ACHN (cell line): ENCODE measurements at regions not wholly inside any gene's neighbourhood (a gene's known extent, or its start where the extent isn't known, plus 50 kb on each side); places are given as distances from the start of the nearest gene placed in this dataset.
"Not testable (repeated sequence)": the region's sequence is repeated elsewhere in the genome, so short reads cannot be mapped to it uniquely, and the experiment has no call there.

ENCODE experiments used
- DNase-seq: peaks from one replicate; pipeline ENCODE4 v3.0.0-alpha.2; 2015
- in situ Hi-C: cut with HindIII; loops from 2 replicates; pipeline ENCODE4 v1.10.0; 2017; ENCODE audit warnings: low sequenced_read_pairs, low pct_ligation_motif_present, low pct_unique_long_range_greater_than_20kb

DNA sequence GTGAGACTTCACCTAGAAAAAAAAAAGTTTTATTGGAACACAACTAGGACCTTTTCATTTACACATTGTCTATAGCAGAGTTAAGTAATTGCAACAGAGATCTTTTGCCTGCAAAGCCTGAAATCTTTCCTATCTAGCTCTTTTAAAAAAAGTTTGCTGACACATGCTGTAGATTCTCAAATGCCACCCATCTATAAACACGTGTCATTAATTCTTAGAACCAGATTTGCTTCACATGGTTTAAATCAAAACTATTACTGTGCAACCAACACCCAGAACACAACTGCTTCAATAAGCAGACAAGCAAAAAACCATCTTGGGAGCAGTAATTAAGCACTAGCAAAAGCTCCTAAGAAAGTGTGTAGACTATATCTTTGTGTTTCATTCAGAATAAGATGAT, 55.0 kb downstream of the OXSM start:
- in situ Hi-C loops, result no loop called here
- DNase-seq, result no peak

DNA sequence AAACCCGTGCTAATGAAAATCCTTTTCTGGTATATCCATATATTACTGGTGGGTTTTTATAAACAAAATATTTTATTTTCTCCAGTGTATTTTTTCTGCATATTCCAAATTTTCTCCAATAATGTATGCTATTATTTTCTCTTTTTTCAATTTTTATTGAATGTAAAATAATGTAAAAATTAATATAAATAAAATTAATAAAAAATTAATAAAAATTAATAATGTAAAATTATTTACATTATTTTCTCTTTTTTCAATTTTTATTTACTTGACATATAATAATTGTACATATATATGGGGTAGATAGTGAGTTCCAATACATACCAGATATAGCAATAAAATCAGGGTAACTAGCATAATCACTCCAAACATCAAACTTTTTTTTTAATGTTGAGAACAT, 56.4 kb downstream of the OXSM start:
- no peak for DNase-seq
- in situ Hi-C loops, result no loop called here

DNA sequence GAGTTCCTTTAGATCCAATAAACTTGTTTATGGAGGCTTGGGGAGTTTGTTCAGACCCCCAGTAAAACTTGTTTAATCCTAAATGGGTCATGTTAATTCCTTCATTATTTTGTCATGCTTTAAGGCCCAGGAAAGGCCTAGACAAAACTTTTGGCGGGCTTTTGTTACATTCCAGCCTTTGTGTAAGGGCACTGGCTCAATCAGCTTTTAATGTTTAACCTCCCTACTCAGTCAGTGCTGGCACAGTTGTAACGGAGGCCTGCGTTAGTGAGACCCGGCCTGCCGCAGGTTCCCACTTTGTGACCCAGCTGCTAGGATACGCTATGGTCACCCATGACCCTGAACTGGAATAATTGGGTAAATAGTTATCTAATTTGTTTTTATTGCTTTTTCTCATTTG, 59.2 kb downstream of the OXSM start:
- in situ Hi-C loops, result no loop called here
- DNase-seq, result peak; percentile 49

DNA sequence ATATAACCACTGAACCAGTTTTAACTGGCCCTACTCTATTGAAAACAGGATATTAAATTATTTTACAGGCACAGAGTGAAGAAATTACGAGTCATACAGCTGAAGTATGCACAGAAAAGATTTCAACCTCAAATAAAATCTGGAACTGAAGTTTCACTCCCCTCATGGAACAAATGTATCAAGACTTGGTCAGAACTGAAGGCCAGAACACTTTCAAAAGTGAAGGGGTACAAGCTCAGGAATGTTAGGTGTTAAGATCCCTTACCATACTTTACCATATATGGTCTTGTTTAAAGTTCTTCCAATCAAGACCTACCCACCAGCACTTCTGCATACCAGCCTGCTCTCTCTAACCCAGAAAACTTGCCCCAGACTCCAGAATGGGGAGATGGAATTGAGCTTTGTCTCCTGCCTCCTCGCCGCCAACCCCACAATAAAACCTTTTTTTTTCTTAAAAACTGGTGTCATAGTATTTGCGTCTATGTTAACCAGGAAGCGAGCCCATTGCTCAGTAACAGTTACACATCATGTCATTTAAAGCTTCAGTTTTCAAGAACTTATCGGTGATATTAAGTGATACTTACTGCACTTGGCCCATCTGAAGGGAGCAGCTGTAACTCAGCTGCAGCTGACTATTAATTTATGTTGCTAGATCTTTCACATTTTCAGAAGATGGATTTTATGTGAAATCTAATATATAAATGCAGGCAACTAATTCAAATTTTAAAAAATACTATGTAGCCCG, 59.9 kb downstream of the OXSM start:
- peak; percentile 1 for DNase-seq
- in situ Hi-C loops, result no loop called here

DNA sequence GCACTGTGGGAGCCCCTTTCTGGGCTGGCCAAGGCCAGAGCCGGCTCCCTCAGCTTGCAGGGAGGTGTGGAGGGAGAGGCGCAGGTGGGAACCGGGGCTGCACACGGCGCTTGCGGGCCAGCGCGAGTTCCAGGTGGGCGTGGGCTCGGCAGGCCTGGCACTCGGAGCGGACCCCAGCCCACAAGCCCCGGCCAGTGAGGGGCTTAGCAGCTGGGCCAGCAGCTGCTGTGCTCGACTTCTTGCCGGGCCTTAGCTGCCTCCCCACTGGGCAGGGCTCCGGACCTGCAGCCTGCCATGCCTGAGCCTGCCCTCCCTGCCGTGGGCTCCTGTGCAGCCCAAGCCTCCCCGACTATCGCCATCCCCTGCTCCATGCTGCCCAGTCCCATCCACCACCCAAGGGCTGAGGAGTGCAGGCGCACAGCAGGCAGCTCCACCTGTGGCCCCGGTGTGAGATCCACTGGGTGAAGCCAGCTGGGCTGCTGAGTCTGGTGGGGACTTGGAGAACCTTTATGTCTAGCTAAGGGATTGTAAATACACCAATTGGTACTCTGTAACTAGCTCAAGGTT, 61.9 kb downstream of the OXSM start:
- DNase-seq, in situ Hi-C loops: not testable (repeated sequence)

DNA sequence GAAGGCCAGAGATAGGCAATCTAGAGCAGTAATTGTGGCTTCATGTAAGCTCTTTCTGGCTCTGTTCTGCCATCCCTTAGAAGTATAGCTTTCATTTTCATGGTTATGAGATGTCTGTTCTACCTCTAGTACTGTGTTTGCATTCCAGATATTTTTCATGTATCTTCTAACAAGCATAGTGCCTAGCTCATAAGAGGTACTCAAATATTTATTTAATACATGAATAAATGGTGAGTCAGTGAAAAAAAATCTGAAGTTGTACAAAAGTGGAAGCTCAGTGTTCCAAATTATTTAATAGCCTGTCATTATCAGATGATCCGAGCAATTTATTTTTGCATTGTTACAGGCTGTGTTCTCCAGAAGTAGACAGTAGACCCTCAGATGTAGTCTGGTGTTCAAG, 64.3 kb downstream of the OXSM start:
- DNase-seq, result no peak
- in situ Hi-C loops, result no loop called here

DNA sequence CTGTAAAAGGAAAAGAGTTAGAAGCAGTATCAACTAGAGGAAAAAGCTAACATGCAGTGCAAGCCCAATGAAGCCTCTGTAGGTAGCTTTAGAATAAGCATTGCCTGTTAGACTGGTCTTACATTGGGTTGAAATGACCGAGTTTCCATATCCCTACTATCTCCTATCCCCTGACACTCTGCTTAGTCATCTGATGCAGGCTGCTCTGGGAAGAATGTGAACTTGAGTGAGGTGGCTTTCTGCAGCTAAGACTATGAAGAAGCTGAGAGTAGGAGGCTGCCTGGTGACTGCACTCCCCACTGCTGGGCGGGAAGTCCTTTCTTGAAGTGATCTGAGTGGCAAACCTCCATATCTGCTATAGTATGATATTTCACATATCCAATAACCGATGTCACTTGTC, 64.7 kb downstream of the OXSM start:
- in situ Hi-C loops, result no loop called here
- DNase-seq, result no peak

DNA sequence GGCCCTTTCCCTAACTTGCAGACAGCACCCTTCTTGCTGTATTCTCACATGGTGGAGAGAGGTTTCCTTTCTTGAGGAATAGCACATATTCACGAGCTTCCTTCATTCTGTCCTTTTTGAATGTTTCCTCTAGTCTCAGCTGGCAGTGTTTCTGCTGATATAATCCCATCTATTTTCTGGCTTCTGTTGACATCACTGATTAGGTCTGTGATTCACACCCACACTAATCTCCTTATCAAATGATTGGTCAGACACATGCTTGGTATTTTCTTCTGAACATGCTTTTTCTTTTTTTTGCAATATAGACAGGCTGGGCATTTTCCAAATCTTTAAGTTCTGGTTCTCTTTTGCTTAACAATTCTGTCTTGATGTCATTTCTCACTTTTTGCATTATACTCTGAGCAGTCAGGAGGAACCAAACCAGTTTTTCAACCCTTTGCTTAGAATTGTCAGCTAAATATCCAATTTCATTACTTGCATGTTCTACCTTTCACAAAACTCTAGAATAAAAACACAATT, 65.4 kb downstream of the OXSM start:
- no peak for DNase-seq
- in situ Hi-C loops, result no loop called here

DNA sequence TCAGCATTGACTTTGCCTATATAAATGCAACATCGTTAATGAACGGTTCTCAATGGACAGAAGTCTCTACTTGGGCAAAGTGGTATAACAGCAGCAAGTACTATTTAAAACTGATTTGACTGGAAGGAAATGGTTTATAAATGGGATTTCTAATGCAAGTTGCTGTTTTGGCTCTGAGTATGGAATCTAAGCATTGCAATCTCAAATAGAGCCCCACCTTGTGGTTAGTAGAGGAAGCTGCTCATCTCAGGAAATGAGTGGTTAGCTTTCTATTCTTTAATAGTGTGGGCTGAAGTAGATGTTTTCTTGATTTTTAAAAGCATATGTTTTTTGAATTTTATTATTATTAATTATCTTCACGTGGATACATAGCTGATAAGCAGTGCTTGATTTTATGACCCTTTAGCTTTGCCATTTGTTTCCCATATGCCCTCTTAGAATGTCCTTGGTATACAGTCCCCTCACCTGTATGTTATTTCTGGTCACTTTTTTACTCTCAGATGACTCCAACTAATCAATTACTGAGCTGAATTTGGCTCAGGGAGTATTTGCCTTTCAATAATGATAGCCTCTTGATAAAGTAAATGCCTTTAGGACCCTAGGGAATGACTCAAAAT, 67.1 kb downstream of the OXSM start:
- peak; percentile 41 for DNase-seq
- in situ Hi-C loops, result no loop called here

DNA sequence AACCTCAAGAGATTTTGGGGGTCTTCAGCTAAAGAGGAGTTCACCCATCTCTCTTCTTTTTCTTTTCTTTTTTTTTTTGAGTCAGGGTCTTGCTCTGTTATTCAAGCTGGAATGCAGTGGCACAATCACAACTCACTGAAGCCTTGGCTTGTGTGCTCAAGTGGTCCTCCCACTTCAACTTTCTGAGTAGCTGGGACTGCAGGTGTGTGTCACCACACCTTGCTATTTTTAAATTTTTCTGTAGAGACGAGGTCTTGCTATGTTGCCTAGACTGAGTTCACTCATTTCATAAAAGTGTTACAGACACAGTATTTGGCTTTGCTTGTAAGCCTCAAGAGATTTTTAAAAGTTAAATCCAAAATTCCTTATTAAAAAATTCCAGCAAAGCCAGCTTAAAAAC, 71.7 kb downstream of the OXSM start:
- in situ Hi-C loops, result no loop called here

DNA sequence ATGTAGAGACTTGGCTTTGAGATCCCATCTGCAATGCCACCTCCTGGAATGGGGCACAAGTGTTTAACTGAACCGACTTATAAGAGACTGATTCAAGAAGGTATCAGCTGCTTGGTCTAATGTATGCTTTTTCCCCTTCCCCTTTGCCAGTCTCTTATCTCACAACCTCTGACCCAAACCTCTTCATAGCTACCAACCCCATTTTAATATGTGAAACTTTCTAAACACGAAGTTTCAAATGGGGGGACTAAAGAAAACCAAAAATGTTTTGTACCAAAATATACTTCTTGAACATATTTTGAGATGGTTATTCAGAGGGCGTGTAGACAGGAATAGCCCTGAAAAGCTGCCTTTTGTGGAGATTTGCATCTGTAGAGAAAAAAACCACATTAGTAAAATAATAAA, 73.1 kb downstream of the OXSM start:
- in situ Hi-C loops, result no loop called here

More for the DNA sequence above, 71.7 kb downstream of the OXSM start:
- DNase-seq, result no peak

DNA sequence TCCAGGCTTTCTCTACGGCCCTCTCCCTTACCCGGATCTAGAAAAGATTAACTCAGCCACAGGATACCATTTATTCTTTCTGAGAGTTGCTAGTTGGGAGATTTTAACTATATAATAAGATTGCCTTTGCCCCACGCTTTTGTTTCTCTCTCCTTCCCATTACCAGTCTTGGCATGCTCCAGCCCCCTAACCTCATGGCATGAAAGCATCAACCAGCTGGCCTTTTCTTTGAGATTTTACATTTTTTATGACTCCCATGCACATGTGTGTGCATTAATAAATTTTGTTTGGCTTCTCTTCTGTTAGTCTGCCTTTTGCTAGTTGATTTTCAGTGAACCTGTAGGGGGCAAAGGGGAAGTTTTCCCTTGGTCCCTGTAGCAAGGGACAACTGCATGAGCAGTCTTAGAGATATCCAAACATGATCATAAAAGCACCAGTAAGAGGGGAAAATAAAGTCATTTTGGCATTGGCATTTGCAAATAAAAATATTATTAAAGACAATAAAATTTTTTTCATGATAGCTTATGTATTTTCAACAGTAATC, 73.6 kb downstream of the OXSM start:
- in situ Hi-C loops, result no loop called here
- no peak for DNase-seq

More for the DNA sequence above, 73.1 kb downstream of the OXSM start:
- no peak for DNase-seq

DNA sequence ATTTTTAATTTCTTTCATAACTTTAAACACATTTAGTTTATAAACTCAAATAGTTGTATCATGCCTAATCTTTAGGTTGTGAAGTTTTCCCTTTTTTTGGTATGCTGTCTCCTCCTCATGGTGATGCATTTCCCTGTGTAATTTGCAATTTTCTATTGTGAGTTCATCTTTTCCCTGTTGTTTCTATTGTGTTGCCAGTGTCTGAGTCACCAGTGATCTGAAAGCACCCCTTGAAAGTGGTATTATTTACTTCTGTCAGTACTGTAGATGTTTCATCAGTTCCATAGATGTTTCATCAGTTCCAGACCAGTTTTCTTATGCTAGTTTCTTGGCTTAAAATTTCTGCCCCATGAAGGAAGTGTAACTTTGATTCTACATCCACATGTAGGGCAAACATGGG, 80.6 kb downstream of the OXSM start:
- DNase-seq, result no peak
- in situ Hi-C loops, result no loop called here

DNA sequence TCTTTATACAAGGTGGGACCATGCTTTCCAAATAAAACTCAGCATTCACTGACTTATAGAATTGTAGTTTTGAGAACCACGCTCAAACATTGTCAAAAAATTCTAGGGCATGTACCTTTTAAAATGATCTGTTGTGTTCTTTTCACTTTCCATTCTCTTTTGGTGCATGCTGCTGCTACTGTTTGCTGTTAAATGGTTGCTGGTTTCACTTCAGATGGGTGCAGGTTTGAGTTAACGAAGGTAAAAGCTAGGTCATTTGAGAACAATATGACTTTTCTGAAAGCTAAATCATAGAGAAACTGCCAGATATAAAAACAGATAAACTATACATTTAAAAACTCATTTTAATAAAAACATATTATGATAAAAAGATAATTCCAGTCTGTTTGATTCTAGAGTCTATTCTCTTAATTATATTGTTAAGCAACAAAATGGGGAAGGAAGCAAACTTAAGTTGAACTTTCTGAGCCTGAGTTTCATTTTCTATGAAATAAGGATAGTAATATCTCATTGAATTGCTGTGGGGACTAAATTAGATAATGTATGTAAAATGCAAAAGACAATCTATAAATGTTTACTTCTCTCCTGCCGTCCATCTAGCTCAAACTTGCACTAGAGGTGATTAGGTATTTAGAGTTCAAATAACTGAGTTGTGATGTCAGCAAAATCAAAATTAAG, 82.4 kb downstream of the OXSM start:
- in situ Hi-C loops, result no loop called here

DNA sequence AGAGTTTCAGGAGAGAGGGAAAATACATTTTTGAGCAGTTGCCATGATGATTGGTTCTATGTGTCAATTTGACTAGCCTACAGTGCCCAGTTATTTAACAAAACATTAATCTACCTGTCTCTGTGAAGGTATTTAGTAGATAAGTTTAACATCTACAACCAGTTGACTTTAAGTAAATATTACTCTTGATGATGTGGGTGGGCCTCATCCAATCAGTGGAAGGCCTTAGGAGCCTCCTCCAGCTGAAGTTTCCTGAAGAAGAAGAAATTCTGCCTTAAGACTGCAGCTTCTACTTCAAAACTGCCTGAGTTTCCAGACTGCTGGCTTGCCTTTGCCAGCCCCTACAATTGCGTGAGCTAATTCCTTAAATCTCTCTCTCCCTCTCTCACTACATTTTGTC, 93.6 kb downstream of the OXSM start:
- DNase-seq, result no peak
- in situ Hi-C loops, result no loop called here

More for the DNA sequence above, 82.4 kb downstream of the OXSM start:
- DNase-seq, result no peak

DNA sequence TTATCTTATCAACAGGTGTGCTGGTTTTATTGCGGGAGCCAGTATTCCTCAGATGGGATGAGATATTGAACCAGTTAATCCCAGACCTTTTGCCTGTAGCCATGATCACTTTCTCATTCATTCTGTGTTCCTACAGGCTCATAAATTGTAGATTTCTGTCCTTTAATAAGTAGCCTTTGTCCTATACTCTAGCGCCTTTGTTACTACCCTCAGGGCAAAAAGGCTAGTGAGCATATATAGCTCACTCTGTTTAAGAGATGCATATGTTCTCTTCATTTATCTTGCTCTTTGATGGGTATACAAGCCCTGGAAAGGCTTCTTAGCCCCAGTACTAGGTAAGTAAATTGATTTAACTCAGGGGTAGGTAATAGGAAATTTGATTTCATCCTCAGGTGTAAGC, 95.1 kb downstream of the OXSM start:
- DNase-seq, result no peak
- in situ Hi-C loops, result no loop called here

DNA sequence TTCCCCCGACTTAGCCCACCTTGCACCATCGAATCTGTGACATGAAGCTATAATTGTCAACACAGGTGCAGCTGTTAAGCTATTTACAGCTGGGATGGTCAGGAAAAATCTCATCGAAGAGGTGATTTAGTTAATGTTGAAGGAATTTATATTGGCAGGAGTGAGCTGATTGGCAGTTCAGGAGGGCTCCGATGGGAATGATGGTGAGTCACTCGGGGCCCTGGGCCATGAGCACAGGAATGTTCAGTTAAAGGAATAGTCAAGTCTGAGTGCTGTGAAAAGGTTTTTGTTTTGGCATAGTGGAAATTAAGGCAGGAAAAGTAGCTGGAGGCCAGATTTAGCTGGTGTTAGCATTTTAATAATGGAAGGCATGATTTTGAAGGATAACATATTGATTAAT, 95.7 kb downstream of the OXSM start:
- in situ Hi-C loops, result no loop called here
- DNase-seq, result peak; percentile 51

DNA sequence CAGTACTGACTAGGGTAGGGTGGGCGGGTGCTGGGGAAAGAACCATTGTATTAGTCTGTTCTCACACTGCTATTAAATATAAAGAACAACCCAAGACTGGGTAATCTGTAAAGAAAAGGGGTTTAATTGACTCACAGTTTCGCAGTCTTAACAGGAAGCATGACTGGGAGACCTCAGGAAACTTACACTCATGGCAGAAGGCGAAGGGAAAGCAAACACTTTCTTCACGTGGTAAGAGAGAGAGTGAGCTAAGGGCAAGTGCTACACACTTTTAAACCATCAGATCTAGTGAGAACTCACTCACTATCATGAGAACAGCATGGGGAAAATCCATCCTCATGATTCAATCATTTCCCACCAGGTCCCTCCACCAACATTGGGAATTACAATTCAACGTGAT, 98.0 kb downstream of the OXSM start:
- DNase-seq, result no peak
- in situ Hi-C loops, result no loop called here

DNA sequence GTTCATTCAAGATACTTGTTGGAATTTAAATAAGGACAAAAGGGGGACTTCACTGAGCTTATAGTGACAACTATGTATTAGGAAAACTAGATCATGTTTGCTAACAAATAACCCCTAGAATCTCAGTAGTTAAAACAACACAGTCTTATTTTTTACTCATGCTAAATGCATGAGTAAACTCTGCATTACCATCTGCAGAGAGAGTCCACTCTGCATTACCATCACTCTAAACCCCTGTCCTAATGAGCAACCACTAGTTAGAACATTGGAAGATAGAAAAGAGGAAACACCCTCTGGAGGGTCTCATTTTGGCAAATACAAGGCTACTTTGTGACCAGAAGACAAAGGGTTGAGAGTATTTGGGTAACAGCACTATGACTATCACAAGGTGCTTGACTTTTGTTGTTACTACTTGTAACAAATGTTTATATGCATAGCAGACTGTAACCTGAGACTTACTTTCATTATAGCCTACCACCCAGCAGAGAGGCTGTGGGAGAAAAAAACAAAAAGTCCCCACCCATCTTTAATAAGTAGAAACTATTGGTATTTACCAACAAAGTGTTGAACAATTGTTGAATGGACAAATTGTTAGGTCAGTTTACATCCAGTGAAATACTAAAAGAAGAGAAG, 99.1 kb downstream of the OXSM start:
- no peak for DNase-seq
- in situ Hi-C loops, result no loop called here
